NCI-H2227 treated with DMSO at 0.1 percent for 48 hours (cell line): ENCODE measurements at regions not wholly inside any gene's neighbourhood (a gene's known extent, or its start where the extent isn't known, plus 50 kb on each side); places are given as distances from the start of the nearest gene placed in this dataset.
"Not testable (repeated sequence)": the region's sequence is repeated elsewhere in the genome, so short reads cannot be mapped to it uniquely, and the experiment has no call there.

Experiments used
- DNase-seq: peaks from one replicate; lab custom pipeline; 2025; lab: John Stamatoyannopoulos, UW

GRCh38 chr4:52157071-52157470 is 106.0 kb downstream of the SPATA18 start:
- DNase-seq, result not testable (repeated sequence)

GRCh38 chr4:52157641-52158316 is 106.7 kb downstream of the SPATA18 start:
- DNase-seq, result no peak

GRCh38 chr4:52160859-52161258 is 109.8 kb downstream of the SPATA18 start:
- no peak for DNase-seq

- no peak for DNase-seq
Measured at GRCh38 chr4:52164116-52164515, 113.0 kb downstream of the SPATA18 start.

- DNase-seq, result no peak
Measured at GRCh38 chr4:52172166-52172565, 121.1 kb downstream of the SPATA18 start.

GRCh38 chr4:52173470-52174045 is 122.5 kb downstream of the SPATA18 start:
- no peak for DNase-seq

- DNase-seq, result no peak
Measured at GRCh38 chr4:52187603-52188002, 136.5 kb downstream of the SPATA18 start.

- DNase-seq, result no peak
Measured at GRCh38 chr4:52192001-52192400, 140.9 kb downstream of the SPATA18 start.

- DNase-seq, result no peak
Measured at GRCh38 chr4:52192721-52193135, 141.6 kb downstream of the SPATA18 start.

- DNase-seq, result no peak
Measured at GRCh38 chr4:52195869-52196268, 144.8 kb downstream of the SPATA18 start.

- no peak for DNase-seq
Measured at GRCh38 chr4:52196606-52197130, 145.6 kb downstream of the SPATA18 start.

GRCh38 chr4:52197306-52197705 is 146.2 kb downstream of the SPATA18 start:
- DNase-seq, result no peak

- DNase-seq, result no peak
Measured at GRCh38 chr4:52198294-52198693, 147.2 kb downstream of the SPATA18 start.

GRCh38 chr4:52199574-52200338 is 148.7 kb downstream of the SPATA18 start:
- no peak for DNase-seq

- DNase-seq, result no peak
Measured at GRCh38 chr4:52200339-52200725, 149.2 kb downstream of the SPATA18 start.

GRCh38 chr4:52201715-52202114 is 150.6 kb downstream of the SPATA18 start:
- DNase-seq, result no peak

GRCh38 chr4:52202251-52202779 is 151.2 kb downstream of the SPATA18 start:
- DNase-seq, result no peak

- DNase-seq, result no peak
Measured at GRCh38 chr4:52202931-52203330, 151.8 kb downstream of the SPATA18 start.

- no peak for DNase-seq
Measured at GRCh38 chr4:52203351-52203750, 152.2 kb downstream of the SPATA18 start.

GRCh38 chr4:52204921-52205320 is 153.8 kb downstream of the SPATA18 start:
- no peak for DNase-seq

GRCh38 chr4:52207146-52207545 is 156.0 kb downstream of the SPATA18 start:
- not testable (repeated sequence) for DNase-seq

GRCh38 chr4:52212702-52213101 is 161.6 kb downstream of the SPATA18 start:
- no peak for DNase-seq

GRCh38 chr4:52231526-52231925 is 180.4 kb downstream of the SPATA18 start:
- no peak for DNase-seq
